ENCODE measurements at regions not wholly inside any gene's neighbourhood (a gene's known extent, or its start where the extent isn't known, plus 50 kb on each side); places are given as distances from the start of the nearest gene placed in this dataset.

DNA sequence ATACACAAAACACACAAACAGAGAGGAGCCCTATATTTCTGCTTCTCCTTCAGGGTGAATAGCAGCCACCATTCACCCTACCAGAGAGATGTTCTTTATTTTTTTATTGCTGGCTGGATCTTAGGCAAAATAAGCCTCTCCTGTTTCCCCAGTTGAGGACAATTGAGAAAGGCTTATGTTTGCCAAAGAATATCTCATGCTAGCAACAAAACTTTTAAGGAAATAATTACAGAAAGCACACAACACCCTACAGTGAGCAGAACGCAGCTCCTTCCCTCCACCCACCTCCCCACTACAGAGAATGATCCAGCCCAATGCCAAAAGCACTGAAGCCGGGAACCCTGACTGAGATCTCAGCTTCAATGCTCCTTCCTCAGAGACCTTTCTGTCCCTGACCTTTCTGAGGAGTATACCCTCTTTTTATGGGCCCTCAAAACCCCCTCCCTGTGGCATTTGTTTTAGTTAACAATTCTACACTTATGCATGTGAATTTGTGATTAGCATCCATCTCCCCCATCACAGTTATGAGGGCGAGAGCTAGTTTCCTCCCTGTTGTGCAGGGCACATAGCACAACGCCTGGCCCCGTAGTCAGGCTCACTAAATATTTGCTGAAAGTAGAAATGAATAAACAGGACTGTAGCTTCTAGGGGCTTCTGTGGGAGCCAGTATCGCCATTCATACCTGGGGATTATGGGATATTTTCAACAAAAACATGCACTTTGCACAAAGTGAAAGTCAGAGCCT lies 491.6 kb upstream of the CDH4 start:
- H3K9me3 Mint-ChIP-seq (ENCODE audit: unreplicated experiment): no peaks in the 10 kb centered on the region
- H3K4me1 Mint-ChIP-seq (ENCODE audit: low read depth, unreplicated experiment): no peaks in the 10 kb centered on the region
- no peak for DNase-seq
- H3K4me3 Mint-ChIP-seq (ENCODE audit: unreplicated experiment): no peak overlapping the region
- no peaks in the 10 kb centered on the region for H3K36me3 Mint-ChIP-seq (ENCODE audit: unreplicated experiment)
- H3K27ac Mint-ChIP-seq (ENCODE audit: unreplicated experiment): no peak overlapping the region
- TF ChIP-seq CTCF (IDR thresholded peaks at IDR 0.05; ENCODE audit: partially characterized antibody, unreplicated experiment): no peak
- no peaks in the 10 kb centered on the region for H3K27me3 Mint-ChIP-seq (ENCODE audit: unreplicated experiment)

- no peaks in the 10 kb centered on the region for H3K36me3 Mint-ChIP-seq (ENCODE audit: unreplicated experiment)
- H3K4me3 Mint-ChIP-seq (ENCODE audit: unreplicated experiment): no peak overlapping the region
- no peaks in the 10 kb centered on the region for H3K9me3 Mint-ChIP-seq (ENCODE audit: unreplicated experiment)
- no peaks in the 10 kb centered on the region for H3K27me3 Mint-ChIP-seq (ENCODE audit: unreplicated experiment)
- no peak for DNase-seq
- no peak for TF ChIP-seq CTCF (IDR thresholded peaks at IDR 0.05; ENCODE audit: partially characterized antibody, unreplicated experiment)
- no peak overlapping the region for H3K27ac Mint-ChIP-seq (ENCODE audit: unreplicated experiment)
- H3K4me1 Mint-ChIP-seq (ENCODE audit: low read depth, unreplicated experiment): no peaks in the 10 kb centered on the region
Observed at GRCh38 chr20:60761056-60761455, 491.0 kb upstream of the CDH4 start.

DNA sequence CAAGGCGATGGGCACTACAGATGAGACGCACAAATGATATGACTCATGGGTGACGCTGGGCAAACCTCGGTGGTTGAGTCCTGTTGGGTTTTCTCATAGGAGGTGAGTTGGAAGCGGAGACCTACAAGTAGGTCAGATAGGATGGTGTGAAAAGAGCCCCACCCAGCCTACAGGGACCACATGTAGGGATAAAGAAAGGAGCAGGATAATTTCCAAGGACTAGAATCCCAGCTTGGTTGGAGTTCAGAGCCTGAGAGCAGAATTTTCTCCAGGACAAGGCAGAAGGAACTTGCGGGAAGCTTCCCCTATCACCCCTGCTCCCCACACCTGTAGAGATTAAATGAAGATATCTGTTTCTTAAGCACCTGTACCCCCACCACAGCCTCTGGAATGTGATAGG lies 489.7 kb upstream of the CDH4 start:
- TF ChIP-seq CTCF (IDR thresholded peaks at IDR 0.05; ENCODE audit: partially characterized antibody, unreplicated experiment): no peak
- no peaks in the 10 kb centered on the region for H3K4me1 Mint-ChIP-seq (ENCODE audit: low read depth, unreplicated experiment)
- no peaks in the 10 kb centered on the region for H3K27me3 Mint-ChIP-seq (ENCODE audit: unreplicated experiment)
- no peak overlapping the region for H3K4me3 Mint-ChIP-seq (ENCODE audit: unreplicated experiment)
- no peaks in the 10 kb centered on the region for H3K9me3 Mint-ChIP-seq (ENCODE audit: unreplicated experiment)
- no peak overlapping the region for H3K27ac Mint-ChIP-seq (ENCODE audit: unreplicated experiment)
- no peak for DNase-seq
- H3K36me3 Mint-ChIP-seq (ENCODE audit: unreplicated experiment): no peaks in the 10 kb centered on the region

DNA sequence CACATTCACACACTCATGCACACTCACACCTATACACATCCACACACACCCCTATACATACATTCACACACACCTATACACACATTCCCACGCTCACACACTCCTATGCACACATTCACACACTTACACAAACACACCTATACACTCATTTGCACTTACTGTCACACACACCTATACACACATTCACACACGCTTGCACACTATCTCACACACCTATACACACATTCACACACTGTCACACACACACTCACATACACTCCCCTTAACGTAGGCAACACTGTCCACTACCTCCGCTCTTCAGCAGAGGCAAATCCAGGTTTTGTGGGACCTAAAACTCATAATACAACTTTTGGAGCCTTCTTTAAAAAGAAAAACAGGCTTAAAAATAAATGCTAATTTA lies 487.7 kb upstream of the CDH4 start:
- Mint-ChIP-seq H3K4me3 (ENCODE audit: unreplicated experiment) (no peak overlapping the region), H3K27me3 (ENCODE audit: unreplicated experiment) (no peaks in the 10 kb centered on the region), H3K27ac (ENCODE audit: unreplicated experiment) (no peak overlapping the region), H3K36me3 (ENCODE audit: unreplicated experiment) (peaks cover 4% of the 10 kb centered on the region), H3K4me1 (ENCODE audit: low read depth, unreplicated experiment) (no peaks in the 10 kb centered on the region), H3K9me3 (ENCODE audit: unreplicated experiment) (no peaks in the 10 kb centered on the region)
- no peak for DNase-seq
- no peak for TF ChIP-seq CTCF (IDR thresholded peaks at IDR 0.05; ENCODE audit: partially characterized antibody, unreplicated experiment)

DNA sequence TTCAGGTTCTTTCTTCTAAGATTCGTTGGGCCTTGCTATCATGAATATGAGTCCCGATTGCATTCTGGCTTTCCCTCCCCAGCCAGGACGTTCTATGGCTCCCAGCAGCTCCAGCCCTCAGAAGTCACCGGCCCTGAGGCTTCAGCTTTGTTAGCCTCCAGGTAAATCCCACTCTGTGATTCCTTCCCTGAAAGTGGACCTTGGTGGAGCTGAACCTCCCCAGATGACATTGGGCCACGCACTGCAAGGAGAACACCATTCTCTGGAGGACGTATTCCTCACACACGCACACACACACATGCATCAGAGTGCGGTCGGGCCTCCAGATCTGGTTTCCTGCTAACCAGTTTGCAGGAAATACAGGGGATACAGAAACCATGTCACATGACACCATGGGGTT lies 487.3 kb upstream of the CDH4 start:
- Mint-ChIP-seq H3K36me3 (ENCODE audit: unreplicated experiment) (peaks cover 7% of the 10 kb centered on the region), H3K4me3 (ENCODE audit: unreplicated experiment) (no peak overlapping the region), H3K4me1 (ENCODE audit: low read depth, unreplicated experiment) (no peaks in the 10 kb centered on the region), H3K9me3 (ENCODE audit: unreplicated experiment) (no peaks in the 10 kb centered on the region), H3K27ac (ENCODE audit: unreplicated experiment) (no peak overlapping the region), H3K27me3 (ENCODE audit: unreplicated experiment) (no peaks in the 10 kb centered on the region)
- no peak for TF ChIP-seq CTCF (IDR thresholded peaks at IDR 0.05; ENCODE audit: partially characterized antibody, unreplicated experiment)
- DNase-seq: no peak
